GM18507 (cell line): ENCODE measurements at regions not wholly inside any gene's neighbourhood (a gene's known extent, or its start where the extent isn't known, plus 50 kb on each side); places are given as distances from the start of the nearest gene placed in this dataset.

ENCODE experiments used
- DNase-seq: peaks from one replicate; pipeline ENCODE4 v3.0.0; 2011; ENCODE audit warnings: low read depth; ENCODE audit not compliant: insufficient read length; ENCODE audit errors: extremely low spot score
- FAIRE-seq: peaks from 2 replicates; lab custom pipeline; 2011; peaks lifted over from hg19 to GRCh38; lab: Jason Lieb, UNC

DNA sequence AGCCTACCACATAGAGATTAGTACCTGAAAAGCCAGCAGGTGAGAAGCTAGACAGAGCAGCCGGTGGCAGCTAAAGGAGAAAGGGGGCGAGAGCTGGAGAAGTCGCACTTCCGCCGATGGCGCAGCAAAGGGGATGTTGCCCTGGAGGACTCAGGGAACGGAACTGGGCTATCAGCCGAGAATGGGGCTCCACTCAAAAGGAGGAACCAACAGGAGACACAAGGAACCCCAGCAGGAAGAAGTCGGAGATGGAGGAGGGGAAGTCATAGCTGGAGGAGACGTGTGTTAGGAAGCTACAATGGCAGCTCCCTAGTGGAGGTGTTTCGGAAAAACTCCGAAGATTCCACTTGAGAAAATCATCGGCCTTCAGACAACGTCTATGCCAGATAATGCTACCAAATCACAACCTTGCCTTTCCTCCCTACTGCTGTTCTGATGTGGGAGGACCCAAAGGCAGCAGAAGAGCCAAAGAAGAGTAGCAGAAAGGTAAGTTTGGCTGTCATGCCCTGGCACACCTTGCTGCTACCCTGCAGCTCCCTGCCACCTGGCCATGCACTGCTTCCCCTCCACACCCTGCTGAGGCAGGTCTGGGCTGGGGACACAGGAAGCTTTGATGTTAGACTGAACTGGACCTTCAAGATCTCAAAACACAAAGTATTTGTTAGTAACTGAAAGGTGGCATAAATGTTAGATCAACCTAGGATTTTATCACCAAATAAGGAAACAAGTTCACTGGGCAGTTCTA lies 127.9 kb downstream of the DLEU7 start:
- FAIRE-seq = no peak

DNA sequence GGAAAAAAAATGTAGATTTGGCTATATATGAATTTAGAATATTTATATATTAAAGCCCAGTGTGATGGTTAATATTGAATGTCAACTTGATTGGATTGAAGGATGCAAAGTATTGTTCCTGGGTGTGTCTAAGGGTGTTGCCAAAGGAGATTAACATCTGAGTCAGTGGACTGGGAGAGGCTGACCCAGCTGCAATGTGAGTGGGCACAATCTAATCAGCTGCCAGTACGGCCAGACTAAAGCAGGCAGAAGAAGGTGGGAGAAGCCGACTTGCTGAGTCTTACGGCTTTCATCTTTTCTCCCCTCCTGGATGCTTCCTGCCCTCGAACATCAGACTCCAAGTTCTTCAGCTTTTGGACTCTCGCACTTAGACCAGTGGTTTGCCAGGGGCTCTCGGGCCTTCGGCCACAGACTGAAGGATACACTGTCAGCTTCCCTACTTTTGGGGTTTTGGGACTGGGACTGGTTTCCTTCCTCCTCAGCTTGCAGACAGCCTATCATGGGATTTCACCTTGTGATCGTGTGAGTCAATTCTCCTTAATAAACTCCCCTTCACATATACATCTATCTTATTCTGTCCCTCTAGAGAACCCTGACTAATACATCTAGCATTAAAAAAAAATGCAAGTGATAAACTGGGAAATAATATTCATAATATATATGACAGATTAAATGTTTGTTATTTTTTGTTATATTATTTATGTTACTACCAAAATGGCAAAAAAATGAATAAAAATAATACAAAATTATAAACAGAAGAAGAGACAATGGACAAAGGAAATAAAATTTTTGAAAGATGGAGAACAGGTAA lies 122.4 kb downstream of the DLEU7 start:
- FAIRE-seq (no peak), DNase-seq (no peak)

More for the DNA sequence above, 127.9 kb downstream of the DLEU7 start:
- DNase-seq = no peak

DNA sequence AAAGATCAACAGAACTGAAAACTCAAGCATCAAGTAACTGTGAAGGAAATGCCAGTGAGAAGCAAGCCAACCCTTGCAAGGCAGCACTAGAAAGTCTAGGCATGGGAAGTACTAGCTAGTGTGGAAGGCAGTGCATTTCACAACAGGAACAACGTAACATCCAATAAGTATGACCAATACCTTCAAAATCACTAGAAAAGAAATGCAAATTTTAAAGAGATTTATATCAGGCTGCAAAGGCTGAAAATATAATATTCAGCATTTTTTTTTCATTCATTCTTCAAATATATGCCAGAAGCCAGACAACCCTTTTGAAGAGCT lies 121.9 kb downstream of the DLEU7 start:
- FAIRE-seq = no peak

DNA sequence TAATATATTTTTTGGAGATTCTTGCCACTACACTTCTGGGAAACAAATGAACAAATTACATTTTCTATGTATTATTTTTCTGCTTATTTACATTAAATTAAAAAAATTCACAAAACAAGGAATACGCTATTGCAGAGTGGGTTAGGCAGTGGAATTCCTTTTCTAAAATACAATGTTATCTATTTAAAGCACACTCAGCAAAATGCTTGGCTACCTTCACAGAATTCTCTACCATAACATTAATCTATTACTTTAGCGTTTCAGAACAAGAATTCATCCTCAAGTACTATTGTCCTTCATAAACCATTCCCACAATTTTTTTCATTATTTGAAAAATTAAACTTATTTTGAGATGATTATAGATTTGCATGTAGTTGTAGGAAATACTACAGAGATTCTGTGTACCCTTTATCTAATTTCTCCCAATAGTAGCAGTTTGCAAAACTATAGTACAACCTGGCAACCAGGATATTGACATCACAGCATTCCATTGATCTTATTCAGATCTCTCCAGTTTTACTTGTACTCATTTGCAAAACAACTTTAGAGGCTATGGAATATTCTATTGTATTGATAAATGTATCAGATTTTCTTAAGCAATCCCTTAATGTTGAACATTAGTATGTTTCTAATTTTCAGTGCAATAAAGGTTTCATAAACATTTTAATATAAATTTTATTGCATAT lies 120.9 kb downstream of the DLEU7 start:
- FAIRE-seq = no peak
- DNase-seq = no peak

More for the DNA sequence above, 121.9 kb downstream of the DLEU7 start:
- DNase-seq = no peak

DNA sequence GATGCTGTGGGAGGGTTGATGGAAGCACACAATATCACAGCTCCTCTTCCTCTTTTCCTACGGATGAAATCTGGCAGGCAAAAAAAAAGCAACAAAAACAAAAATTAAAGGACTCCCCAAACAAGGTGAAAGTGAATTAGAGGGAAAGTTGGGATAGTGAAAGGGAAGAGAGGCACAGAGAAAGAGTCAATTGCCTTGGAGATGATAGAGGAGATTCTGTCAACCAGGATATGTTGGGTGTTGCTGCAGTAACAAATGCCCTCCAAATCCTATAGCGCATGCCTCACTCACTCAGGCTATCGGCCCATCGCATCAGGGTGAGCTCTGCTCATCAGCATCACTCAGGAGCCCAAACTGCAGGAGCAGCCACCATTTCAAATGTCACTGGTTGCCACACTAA lies 119.1 kb downstream of the DLEU7 start:
- no peak for FAIRE-seq
- no peak for DNase-seq

DNA sequence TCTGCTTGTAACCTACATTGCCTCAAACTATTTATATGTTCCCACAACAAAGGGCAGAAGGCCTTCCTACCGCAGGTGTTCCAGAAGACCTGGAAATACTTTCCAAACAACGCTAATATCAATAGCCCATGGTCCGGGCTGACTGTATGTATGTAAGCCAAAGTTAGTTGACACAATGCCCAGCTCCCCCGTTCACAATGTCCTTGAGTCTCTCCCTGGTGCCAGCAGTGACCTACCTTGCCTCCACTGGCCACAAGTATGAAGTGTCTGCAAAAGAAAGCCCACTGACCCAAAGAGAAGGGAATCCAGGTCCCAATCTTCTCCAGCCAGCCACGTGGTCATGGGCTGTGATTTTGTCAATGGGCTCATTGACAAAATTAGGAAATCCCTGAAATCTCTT lies 118.6 kb downstream of the DLEU7 start:
- DNase-seq (no peak), FAIRE-seq (no peak)

DNA sequence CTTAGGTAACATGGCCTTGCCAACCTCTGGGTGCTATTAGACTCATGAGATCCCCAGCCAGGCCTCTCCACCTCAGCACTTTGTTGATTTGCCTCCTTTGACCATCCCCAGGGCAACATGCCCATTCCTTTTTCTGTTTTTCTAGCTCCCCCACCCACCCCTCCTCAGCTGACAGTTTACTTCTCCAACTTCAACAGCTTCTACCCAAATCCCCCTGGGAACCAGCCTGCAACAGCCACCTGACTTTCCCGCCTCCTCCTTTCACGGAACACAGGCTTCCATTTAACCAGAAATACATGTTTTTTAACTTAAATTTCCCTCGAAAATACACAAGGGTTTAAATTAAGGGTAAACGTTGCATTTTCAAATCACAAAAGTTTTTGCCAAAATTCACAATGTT lies 117.3 kb downstream of the DLEU7 start:
- DNase-seq (no peak), FAIRE-seq (no peak)

DNA sequence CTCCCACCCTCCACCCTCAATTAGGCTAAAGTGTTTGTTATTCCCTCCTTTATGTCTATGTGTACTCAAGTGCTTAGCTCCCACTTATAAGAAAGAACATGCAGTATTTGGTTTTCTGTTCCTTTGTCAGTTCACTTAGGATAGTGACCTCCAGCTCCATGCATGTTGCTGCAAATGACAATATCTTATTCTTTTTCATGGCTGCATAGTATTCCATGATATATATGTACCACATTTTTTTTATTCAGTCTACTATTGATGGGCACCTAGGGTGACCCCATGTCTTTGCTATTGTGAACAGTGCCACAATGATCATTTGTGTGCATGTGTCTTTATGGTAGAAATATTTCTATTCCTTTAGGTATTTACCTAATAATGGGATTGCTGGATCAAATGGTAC lies 114.3 kb downstream of the DLEU7 start:
- FAIRE-seq = no peak
- no peak for DNase-seq

DNA sequence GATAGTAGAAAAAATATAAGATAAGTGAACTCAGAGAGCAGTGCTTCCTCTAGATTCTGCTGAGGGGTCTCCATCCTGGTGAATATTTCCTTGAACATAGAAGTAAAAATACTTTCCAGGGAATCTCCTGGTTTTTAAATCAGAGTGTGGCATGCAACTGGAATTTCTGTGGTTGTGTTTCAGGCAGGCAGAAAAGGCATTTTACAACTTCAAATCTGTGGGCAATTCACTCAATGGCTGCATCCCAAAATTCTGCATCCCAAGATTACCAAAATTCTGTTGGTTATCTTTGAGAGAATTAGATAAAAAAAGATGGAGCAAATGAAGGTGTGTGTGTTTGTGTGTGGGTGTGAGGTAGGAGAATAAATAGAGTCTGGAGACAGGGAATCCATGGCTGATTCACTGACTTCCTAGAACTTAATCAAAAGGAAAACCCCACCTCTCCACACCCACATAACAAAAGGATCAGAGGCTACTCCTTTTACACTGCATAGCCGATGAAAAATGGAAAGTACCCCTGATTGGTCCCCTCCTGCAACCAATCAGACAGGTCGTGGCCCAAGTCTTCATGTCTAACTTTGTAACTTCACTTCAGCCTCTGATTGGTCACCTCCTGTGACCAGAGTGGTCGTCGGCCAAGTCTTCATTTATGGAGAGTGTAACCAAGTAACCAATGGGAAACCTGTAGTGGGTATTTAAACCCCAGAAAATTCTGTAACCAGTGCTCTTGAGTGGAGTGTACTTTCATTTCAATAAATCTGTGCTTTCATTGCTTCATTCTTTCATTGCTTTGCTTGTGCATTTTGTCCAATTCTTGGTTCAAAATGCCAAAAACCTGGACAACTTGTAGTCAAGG lies 112.8 kb downstream of the DLEU7 start:
- FAIRE-seq = no peak
- no peak for DNase-seq

DNA sequence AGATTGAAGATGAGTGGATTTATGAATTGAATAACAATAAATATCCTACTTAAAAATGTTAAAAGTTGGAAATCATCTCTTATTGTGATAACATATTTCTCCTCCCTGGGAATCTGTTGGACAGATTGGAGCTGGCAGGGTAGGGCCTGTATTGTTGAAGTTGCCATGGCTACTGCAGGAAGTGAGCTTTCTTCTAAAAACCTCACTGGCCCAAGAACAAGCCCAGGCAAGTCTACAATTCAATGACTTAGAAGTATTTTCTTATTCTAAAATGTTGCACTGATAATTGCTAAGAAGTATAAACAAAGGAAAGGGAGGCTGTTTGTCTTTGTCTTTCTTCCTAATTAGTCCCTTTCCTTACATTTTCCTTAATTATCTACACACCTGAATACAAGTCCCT lies 112.1 kb downstream of the DLEU7 start:
- DNase-seq (no peak), FAIRE-seq (no peak)

DNA sequence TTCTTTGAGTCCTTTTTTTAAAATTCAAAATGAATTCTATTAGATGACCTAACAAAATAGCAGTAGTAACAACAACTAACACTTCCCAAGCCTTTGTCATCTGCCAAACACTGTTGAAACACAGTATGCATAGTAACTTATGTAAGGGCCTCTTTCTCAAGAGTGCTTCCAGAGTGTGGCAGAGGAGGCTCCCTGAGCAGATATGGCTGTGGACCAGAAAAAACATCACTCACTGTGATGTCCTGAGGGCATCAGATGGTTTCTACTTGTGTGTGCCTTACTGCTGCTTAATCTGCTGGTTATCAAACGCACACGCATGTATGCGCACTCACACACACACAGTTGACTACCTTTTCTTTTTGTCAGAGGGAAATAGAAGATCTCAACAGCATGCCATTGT lies 110.8 kb downstream of the DLEU7 start:
- DNase-seq (no peak), FAIRE-seq (no peak)

DNA sequence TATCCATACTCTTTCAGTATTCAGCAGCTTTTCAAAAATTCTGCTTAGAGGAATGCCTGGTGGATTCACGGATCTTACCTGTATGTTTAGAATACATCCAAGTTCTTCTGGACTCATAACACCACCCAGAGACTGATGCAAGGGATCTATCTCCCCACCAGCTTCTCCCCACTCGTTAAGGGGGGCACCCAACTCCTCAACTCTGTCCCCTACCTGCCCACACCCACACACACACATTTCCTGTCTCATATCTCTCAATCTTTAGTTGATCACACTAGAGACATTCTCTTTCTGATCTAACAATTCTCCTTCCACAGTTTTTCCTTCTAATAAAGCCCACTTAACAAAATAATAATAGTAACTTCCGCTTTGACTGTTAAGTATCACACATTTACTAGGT lies 110.1 kb downstream of the DLEU7 start:
- DNase-seq = no peak
- FAIRE-seq = no peak

DNA sequence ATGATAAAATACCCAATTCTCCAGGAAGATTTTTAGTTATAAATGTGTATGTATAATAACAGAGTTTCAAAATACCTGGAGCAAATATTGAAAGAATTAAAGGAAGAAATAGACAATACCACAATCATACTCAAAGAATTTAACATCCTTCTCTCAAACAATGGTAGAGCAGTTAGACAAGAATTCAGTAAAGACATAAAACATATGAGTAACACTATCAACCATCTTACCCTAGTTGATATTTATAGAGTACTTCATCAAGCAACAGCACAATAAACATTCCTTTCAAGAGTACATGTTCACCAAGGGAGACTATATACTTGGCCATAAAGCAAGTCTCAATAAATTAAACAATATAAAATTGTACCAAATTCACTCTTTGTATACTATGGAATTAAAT lies 108.4 kb downstream of the DLEU7 start:
- DNase-seq (no peak), FAIRE-seq (no peak)

DNA sequence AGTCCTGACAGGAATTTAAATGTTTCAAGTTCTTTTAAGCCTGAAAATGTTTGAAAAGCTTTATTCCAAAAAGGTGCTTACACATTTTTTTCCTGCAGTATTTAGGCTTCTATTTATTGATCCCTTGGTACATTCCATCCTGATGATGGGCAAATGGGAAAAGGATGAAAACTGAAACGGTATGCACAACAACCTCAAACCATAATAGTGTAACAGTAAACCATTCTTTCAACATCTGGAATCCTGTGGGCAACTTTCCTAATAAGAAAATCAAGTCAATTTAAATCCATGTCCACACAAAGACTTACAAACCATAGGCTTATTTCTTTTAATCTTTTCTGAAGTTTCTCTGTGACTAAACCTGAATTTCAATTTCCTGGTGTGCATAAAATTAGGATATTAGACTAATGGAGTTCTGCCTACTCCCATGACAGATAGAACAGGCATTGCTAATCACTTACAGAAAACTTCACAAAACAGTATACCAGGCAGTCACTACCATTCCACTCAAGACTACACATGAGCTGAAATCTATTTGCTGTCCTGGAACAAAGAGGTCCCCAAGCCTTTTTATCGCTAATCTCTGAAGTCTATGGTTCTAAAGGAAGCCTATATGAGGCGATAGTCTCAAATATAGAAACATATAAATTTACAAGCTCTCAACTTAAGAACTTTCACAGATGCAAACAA lies 103.3 kb downstream of the DLEU7 start:
- FAIRE-seq (no peak), DNase-seq (no peak)

DNA sequence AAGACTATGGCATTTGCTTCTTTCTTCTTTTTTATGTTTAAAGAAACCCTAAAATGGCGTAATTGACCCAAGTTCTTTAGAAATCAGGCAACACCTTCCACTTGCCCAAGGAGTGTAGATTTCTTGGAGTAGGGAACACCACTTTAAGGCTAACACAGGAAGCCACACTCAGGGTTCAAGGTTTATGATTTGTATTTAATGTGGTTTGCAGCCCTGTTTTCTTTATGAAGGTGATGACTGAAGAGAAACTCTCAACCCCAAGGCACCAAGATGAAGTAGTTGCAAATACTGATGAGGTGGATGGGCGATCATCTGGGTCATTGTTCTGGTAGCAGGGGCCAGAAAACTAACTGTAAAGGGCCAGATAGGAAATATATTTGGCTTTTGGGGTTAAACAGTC lies 101.1 kb downstream of the DLEU7 start:
- FAIRE-seq = no peak
- no peak for DNase-seq

DNA sequence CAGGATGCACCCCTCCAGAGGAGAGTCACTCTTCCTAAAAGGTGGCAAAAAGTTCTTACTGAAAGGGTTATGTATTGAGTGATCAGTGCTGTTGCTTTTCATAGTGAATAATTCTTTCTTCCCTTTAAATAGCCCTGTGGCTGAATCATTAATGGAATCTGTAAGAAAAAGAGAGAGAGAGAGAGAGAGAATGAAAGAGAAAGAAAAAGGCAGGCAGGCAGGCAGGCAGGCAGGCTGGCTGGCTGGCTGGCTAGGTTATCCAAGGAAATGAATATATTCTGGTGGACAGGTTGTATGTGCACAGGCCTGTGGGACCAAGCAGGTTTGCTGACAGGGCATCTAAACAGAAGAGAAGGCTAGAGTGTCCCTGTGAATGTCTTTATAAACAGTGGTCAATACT lies 100.5 kb downstream of the DLEU7 start:
- no peak for DNase-seq
- no peak for FAIRE-seq

DNA sequence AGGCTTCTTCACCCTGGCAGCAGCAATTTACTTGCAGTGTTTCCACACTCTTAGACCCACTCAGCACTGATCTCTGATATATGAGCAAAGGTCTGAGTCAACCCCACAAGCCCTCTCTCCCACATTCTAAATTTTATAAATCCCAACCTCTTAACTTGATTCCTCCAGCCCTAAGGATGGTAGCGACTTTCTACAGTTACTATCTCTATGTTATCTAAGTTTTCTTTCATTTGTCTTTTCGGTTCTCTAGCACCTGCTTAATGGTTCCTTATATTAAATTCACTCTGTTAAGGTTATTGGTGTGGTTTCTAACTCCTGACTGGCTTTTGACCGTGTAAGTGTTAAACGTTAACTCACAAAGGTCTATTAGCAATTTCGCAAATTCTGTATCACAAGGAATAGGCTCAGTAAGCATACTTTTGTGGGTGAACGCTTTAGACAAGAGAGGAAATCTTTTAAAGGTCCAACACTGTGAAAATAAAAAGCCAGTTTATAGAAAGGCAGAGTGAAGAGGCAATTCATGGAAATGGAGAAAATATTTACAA lies 99.3 kb downstream of the DLEU7 start:
- FAIRE-seq (no peak), DNase-seq (no peak)

DNA sequence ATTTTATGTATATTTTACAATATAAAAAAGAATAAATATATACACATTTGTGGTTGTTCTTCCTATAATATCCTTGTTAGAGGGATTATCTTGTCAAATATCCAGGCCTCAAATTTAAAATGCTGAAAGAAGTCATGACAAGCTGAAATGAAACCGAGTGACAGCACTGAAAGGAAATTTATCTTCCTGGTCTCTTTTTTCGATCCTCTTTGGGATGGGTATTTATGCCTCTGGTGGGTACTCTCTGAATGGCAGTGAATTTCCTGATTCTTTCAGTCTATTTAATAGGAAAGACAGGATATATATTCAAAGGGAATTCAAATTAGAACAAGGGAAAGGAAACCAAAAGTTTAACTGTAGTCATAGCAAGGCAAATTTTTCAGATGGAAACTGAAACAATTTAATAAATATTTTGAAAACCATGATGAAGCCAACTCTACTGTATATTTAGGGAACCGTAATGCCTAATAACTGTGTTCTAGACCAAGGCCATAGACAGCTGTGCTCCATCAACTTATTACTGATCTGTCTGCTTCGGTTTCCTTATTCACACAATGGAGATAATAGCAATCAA lies 97.9 kb downstream of the DLEU7 start:
- DNase-seq (no peak), FAIRE-seq (no peak)
